K562 (cell line): ENCODE measurements at regions not wholly inside any gene's neighbourhood (a gene's known extent, or its start where the extent isn't known, plus 50 kb on each side); places are given as distances from the start of the nearest gene placed in this dataset.

Experiments used
- POLR2A ChIP-seq: fragments of 450-650 bp; conservative IDR thresholded peaks from 2 replicates; pipeline ENCODE4 v1.6.1; 2016
- SP1 ChIP-seq: sonication (generic); formaldehyde crosslinking; IDR thresholded peaks from 2 replicates; pipeline ENCODE4 v1.8.1; 2022; ENCODE audit warnings: mild to moderate bottlenecking, missing genetic modification reagents
- ZFP1 ChIP-seq: fragments of 450-650 bp; formaldehyde crosslinking; IDR thresholded peaks from 2 replicates; pipeline ENCODE4 v1.4.0; 2020; ENCODE audit warnings: mild to moderate bottlenecking, mixed read lengths
- ZNF586 ChIP-seq: fragments of 450-650 bp; formaldehyde crosslinking; conservative IDR thresholded peaks from 2 replicates; pipeline ENCODE4 v1.4.0; 2020; ENCODE audit warnings: mild to moderate bottlenecking, moderate library complexity

GRCh38 chr18:22046473-22046872, 122.9 kb upstream of the GATA6 start:
- TF ChIP-seq SP1 (CRISPR knock-in tag) (no peak), POLR2A (no peak), ZFP1 (no peak), ZNF586 (CRISPR knock-in tag) (no peak)
